CD4-positive, alpha-beta memory T cell (primary cell): ENCODE measurements at regions not wholly inside any gene's neighbourhood (a gene's known extent, or its start where the extent isn't known, plus 50 kb on each side); places are given as distances from the start of the nearest gene placed in this dataset.
"Not testable (repeated sequence)": the region's sequence is repeated elsewhere in the genome, so short reads cannot be mapped to it uniquely, and the experiment has no call there.

ENCODE experiments used
- CTCF ChIA-PET: fragments of 350-600 bp; sonication (Branson Sonifier 250); formaldehyde crosslinking; loops from one replicate; lab custom pipeline; 2021; ENCODE audit warnings: inconsistent platforms; ENCODE audit not compliant: partially characterized antibody; lab: Charles Lee
- POLR2A ChIA-PET: fragments of 350-600 bp; sonication (Branson Sonifier 250); formaldehyde crosslinking; loops from one replicate; lab custom pipeline; 2021; ENCODE audit not compliant: partially characterized antibody; lab: Charles Lee
- DNase-seq, 5 donors: peaks; one replicate each; pipeline versions ENCODE4 v3.0.0 to v3.0.0-alpha.2; 2020 to 2022; ENCODE audit warnings: mixed read lengths in 1 of 5
- H3K27ac ChIP-seq: one replicate; pipeline ENCODE4 v1.7.0; 2013; ENCODE audit warnings: low read depth, low read length
- H3K27me3 ChIP-seq: 2 replicates; pipeline ENCODE4 v1.7.0; 2013; ENCODE audit warnings: mild to moderate bottlenecking, low read length, moderate library complexity; ENCODE audit not compliant: insufficient read depth
- H3K36me3 ChIP-seq: 2 replicates; pipeline ENCODE4 v1.7.0; 2013; ENCODE audit warnings: mild to moderate bottlenecking, low read length, moderate library complexity; ENCODE audit not compliant: insufficient read depth
- H3K4me1 ChIP-seq: 2 replicates; pipeline ENCODE4 v1.7.0; 2013; ENCODE audit warnings: mild to moderate bottlenecking, low read length, moderate library complexity; ENCODE audit not compliant: insufficient read depth
- H3K4me3 ChIP-seq, 2 donors: one replicate each; pipeline ENCODE4 v1.7.0; 2013; ENCODE audit warnings: low read length in 2 of 2, mild to moderate bottlenecking in 1 of 2
- H3K9me3 ChIP-seq, 2 donors: one replicate each; pipeline ENCODE4 v1.7.0; 2013; ENCODE audit warnings: low read length in 2 of 2, control low read depth in 1 of 2; ENCODE audit not compliant: control insufficient read depth in 1 of 2
- H3K27ac Mint-ChIP-seq, 7 donors: one replicate each; pipeline ENCODE4 v1.8.0; 2020 to 2021; ENCODE audit warnings: mixed read lengths in 7 of 7, mild to moderate bottlenecking in 6 of 7, inconsistent platforms in 3 of 7, moderate library complexity in 3 of 7
- H3K27me3 Mint-ChIP-seq, 2 donors: one replicate each; pipeline ENCODE4 v1.8.0; 2020 to 2021; ENCODE audit warnings: mixed read lengths in 2 of 2
- H3K36me3 Mint-ChIP-seq, 2 donors: one replicate each; pipeline ENCODE4 v1.8.0; 2020 to 2021; ENCODE audit warnings: mixed read lengths in 2 of 2, inconsistent platforms in 1 of 2, mild to moderate bottlenecking in 1 of 2
- H3K4me1 Mint-ChIP-seq, 4 donors: one replicate each; pipeline ENCODE4 v1.8.0; 2020 to 2021; ENCODE audit warnings: mixed read lengths in 4 of 4, mild to moderate bottlenecking in 1 of 4
- H3K4me3 Mint-ChIP-seq, 8 donors: one replicate each; pipeline ENCODE4 v1.8.0; 2020 to 2021; ENCODE audit warnings: mixed read lengths in 8 of 8, mild to moderate bottlenecking in 7 of 8, moderate library complexity in 6 of 8, inconsistent platforms in 3 of 8
- H3K9me3 Mint-ChIP-seq, 8 donors: one replicate each; pipeline ENCODE4 v1.8.0; 2020 to 2021; ENCODE audit warnings: mixed read lengths in 8 of 8, mild to moderate bottlenecking in 5 of 8, inconsistent platforms in 3 of 8, moderate library complexity in 1 of 8
- intact Hi-C: fragments of 100-400 bp; cut with micrococcal nuclease; formaldehyde crosslinking; loops from one replicate; pipeline ENCODE4 v1.15.1; 2023

- Histone ChIP-seq H3K4me3 (no peak overlapping the region), H3K4me1 (peaks cover 20% of the 10 kb centered on the region), H3K9me3 (no peaks in the 10 kb centered on the region), H3K27me3 (no peaks in the 10 kb centered on the region), H3K36me3 (no peaks in the 10 kb centered on the region), H3K27ac (no peak overlapping the region)
- H3K27me3 Mint-ChIP-seq, result no peaks in the 10 kb centered on the region
- H3K27ac Mint-ChIP-seq, result peak overlapping the region; percentile 6 to 36 (median 26)
- DNase-seq, result no peak
- H3K36me3 Mint-ChIP-seq, result peaks cover 0 to 1% of the 10 kb centered on the region in 2 donors
- peaks cover 11 to 33% (median 17%) of the 10 kb centered on the region in 4 donors for H3K4me1 Mint-ChIP-seq
- ChIA-PET CTCF (no interaction called here), POLR2A (no interaction called here)
- peak overlapping the region in 5 of 8 donors; percentile 9 to 57 (median 35) for H3K4me3 Mint-ChIP-seq
- peaks cover 0 to 3% (median 1%) of the 10 kb centered on the region in 8 donors for H3K9me3 Mint-ChIP-seq
- intact Hi-C loops, result no loop called here
Observed at GRCh38 chr6:155881826-155882526, 426.3 kb upstream of the NOX3 start.

- Mint-ChIP-seq H3K27me3 (no peaks in the 10 kb centered on the region), H3K4me3 (no peak overlapping the region), H3K4me1 (peaks cover 11 to 33% (median 17%) of the 10 kb centered on the region in 4 donors), H3K36me3 (peaks cover 0 to 1% of the 10 kb centered on the region in 2 donors), H3K27ac (no peak overlapping the region), H3K9me3 (peaks cover 0 to 3% (median 1%) of the 10 kb centered on the region in 8 donors)
- no peaks in the 10 kb centered on the region for H3K27me3 ChIP-seq
- no peaks in the 10 kb centered on the region for H3K9me3 ChIP-seq
- DNase-seq, result no peak
- no peaks in the 10 kb centered on the region for H3K36me3 ChIP-seq
- H3K27ac ChIP-seq, result no peak overlapping the region
- H3K4me1 ChIP-seq, result peaks cover 20% of the 10 kb centered on the region
- ChIA-PET CTCF (no interaction called here), POLR2A (no interaction called here)
- intact Hi-C loops, result no loop called here
- no peak overlapping the region for H3K4me3 ChIP-seq
Observed at GRCh38 chr6:155880900-155881299, 425.3 kb upstream of the NOX3 start.

GRCh38 chr6:155872961-155873360 lies 417.3 kb upstream of the NOX3 start:
- Histone ChIP-seq H3K9me3 (no peaks in the 10 kb centered on the region), H3K36me3 (no peaks in the 10 kb centered on the region), H3K27ac (no peak overlapping the region), H3K4me3 (no peak overlapping the region), H3K4me1 (no peaks in the 10 kb centered on the region), H3K27me3 (no peaks in the 10 kb centered on the region)
- peaks cover 0 to 12% (median 5%) of the 10 kb centered on the region in 8 donors for H3K9me3 Mint-ChIP-seq
- ChIA-PET CTCF (no interaction called here), POLR2A (no interaction called here)
- DNase-seq, result no peak
- peak overlapping the region in 1 of 7 donors; percentile 71 for H3K27ac Mint-ChIP-seq
- no peak overlapping the region for H3K4me3 Mint-ChIP-seq
- peaks cover 0 to 4% (median 2%) of the 10 kb centered on the region in 4 donors for H3K4me1 Mint-ChIP-seq
- intact Hi-C loops, result no loop called here
- H3K36me3 Mint-ChIP-seq, result peaks cover under 1 to 3% of the 10 kb centered on the region in 2 donors
- peaks cover 0 to 3% of the 10 kb centered on the region in 2 donors for H3K27me3 Mint-ChIP-seq

- no peak overlapping the region for H3K4me3 Mint-ChIP-seq
- no peak for DNase-seq
- no peak overlapping the region for H3K27ac ChIP-seq
- H3K4me1 ChIP-seq, result no peaks in the 10 kb centered on the region
- H3K4me1 Mint-ChIP-seq, result no peaks in the 10 kb centered on the region
- H3K9me3 Mint-ChIP-seq, result peaks cover 0 to 26% (median 13%) of the 10 kb centered on the region in 8 donors
- CTCF ChIA-PET, result no interaction called here
- POLR2A ChIA-PET, result no interaction called here
- no peak overlapping the region for H3K27ac Mint-ChIP-seq
- intact Hi-C loops, result no loop called here
- no peaks in the 10 kb centered on the region for H3K9me3 ChIP-seq
- no peaks in the 10 kb centered on the region for H3K27me3 ChIP-seq
- no peak overlapping the region for H3K4me3 ChIP-seq
- no peaks in the 10 kb centered on the region for H3K36me3 ChIP-seq
- H3K27me3 Mint-ChIP-seq, result peaks cover 1 to 3% of the 10 kb centered on the region in 2 donors
- H3K36me3 Mint-ChIP-seq, result peaks cover 0 to 5% of the 10 kb centered on the region in 2 donors
Observed at GRCh38 chr6:155867682-155868081, 412.0 kb upstream of the NOX3 start.

DNA sequence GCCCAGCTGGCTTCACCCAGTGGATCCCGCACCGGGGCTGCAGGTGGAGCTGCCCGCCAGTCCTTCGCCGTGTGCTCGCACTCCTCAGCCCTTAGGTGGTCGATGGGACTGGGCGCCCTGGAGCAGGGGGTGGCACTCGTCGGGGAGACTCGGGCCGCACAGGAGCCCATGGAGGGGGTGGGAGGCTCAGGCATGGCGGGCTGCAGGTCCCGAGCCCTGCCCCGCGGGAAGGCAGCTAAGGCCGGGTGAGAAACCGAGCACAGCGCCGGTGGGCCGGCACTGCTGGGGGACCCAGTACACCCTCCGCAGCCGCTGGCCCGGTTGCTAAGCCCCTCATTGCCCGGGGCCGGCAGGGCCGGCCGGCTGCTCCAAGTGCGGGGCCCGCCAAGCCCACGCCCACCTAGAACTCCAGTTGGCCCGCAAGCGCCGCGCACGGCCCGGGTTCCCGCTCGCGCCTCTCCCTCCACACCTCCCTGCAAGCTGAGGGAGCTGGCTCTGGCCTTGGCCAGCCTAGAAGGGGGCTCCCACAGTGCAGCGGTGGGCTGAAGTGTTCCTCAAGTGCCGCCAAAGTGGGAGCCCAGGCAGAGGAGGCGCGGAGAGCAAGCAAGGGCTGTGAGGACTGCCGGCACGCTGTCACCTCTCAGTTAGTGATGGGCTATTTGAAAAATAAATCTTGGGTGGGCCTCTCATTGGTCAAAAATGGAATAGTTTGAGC lies 411.2 kb upstream of the NOX3 start:
- H3K9me3 Mint-ChIP-seq, result peaks cover 0 to 28% (median 15%) of the 10 kb centered on the region in 8 donors
- H3K36me3 ChIP-seq, H3K4me3 Mint-ChIP-seq, H3K27me3 ChIP-seq, POLR2A ChIA-PET, H3K4me3 ChIP-seq, H3K27me3 Mint-ChIP-seq, H3K27ac ChIP-seq, H3K4me1 ChIP-seq, CTCF ChIA-PET, H3K36me3 Mint-ChIP-seq, intact Hi-C loops, H3K27ac Mint-ChIP-seq, H3K4me1 Mint-ChIP-seq, H3K9me3 ChIP-seq, DNase-seq: not testable (repeated sequence)

GRCh38 chr6:155861821-155862220 lies 406.2 kb upstream of the NOX3 start:
- no peaks in the 10 kb centered on the region for H3K27me3 ChIP-seq
- Mint-ChIP-seq H3K9me3 (peaks cover 6 to 45% (median 30%) of the 10 kb centered on the region in 8 donors), H3K4me3 (no peak overlapping the region), H3K27me3 (peaks cover 1 to 3% of the 10 kb centered on the region in 2 donors), H3K4me1 (no peaks in the 10 kb centered on the region), H3K27ac (no peak overlapping the region), H3K36me3 (peaks cover 0 to 11% of the 10 kb centered on the region in 2 donors)
- H3K4me3 ChIP-seq, result no peak overlapping the region
- no peak overlapping the region for H3K27ac ChIP-seq
- H3K9me3 ChIP-seq, result no peaks in the 10 kb centered on the region
- no peak for DNase-seq
- POLR2A ChIA-PET, result no interaction called here
- CTCF ChIA-PET, result no interaction called here
- H3K4me1 ChIP-seq, result no peaks in the 10 kb centered on the region
- intact Hi-C loops, result no loop called here
- no peaks in the 10 kb centered on the region for H3K36me3 ChIP-seq

- CTCF ChIA-PET, POLR2A ChIA-PET, H3K4me1 ChIP-seq, H3K4me1 Mint-ChIP-seq, H3K27ac Mint-ChIP-seq, H3K27ac ChIP-seq, DNase-seq, H3K4me3 Mint-ChIP-seq, H3K9me3 ChIP-seq, H3K27me3 Mint-ChIP-seq, intact Hi-C loops, H3K27me3 ChIP-seq, H3K4me3 ChIP-seq, H3K36me3 ChIP-seq: not testable (repeated sequence)
- Mint-ChIP-seq H3K9me3 (peaks cover 3 to 39% (median 28%) of the 10 kb centered on the region in 8 donors), H3K36me3 (peaks cover 0 to 11% of the 10 kb centered on the region in 2 donors)
Observed at GRCh38 chr6:155858906-155859305, 403.3 kb upstream of the NOX3 start.
